H1 (cell line): ENCODE measurements at regions not wholly inside any gene's neighbourhood (a gene's known extent, or its start where the extent isn't known, plus 50 kb on each side); places are given as distances from the start of the nearest gene placed in this dataset.

Experiments
- CTCF ChIA-PET: fragments of 300-600 bp; sonication (Branson Sonifier 250); formaldehyde crosslinking; loops from one replicate; lab custom pipeline; 2021; ENCODE audit not compliant: partially characterized antibody; lab: Charles Lee
- POLR2A ChIA-PET: fragments of 300-600 bp; sonication (Branson Sonifier 250); formaldehyde crosslinking; loops from one replicate; lab custom pipeline; 2021; ENCODE audit warnings: inconsistent platforms; ENCODE audit not compliant: partially characterized antibody; lab: Charles Lee
- DNase-seq, 2 experiments: peaks; one replicate each; pipeline versions ENCODE4 v3.0.0 to v3.0.0-alpha.2; 2010 to 2022; ENCODE audit warnings: low spot score in 2 of 2, low read depth in 1 of 2, mixed read lengths in 1 of 2
- FAIRE-seq: peaks from 2 replicates; lab custom pipeline; 2011; peaks lifted over from hg19 to GRCh38; lab: Jason Lieb, UNC
- H2AFZ ChIP-seq: 2 replicates; pipeline ENCODE4 v1.8.1; 2012; ENCODE audit warnings: low read length, inconsistent platforms
- H2AK5ac ChIP-seq: 2 replicates; pipeline ENCODE4 v1.6.1; 2013; ENCODE audit warnings: low read depth, low read length
- H2BK120ac ChIP-seq: replicated peaks from 2 replicates; pipeline ENCODE3; 2013; ENCODE audit warnings: low read depth, low read length, inconsistent platforms
- H2BK12ac ChIP-seq: 2 replicates; pipeline ENCODE4 v1.6.1; 2013; ENCODE audit warnings: low read depth, low read length
- H2BK15ac ChIP-seq: 2 replicates; pipeline ENCODE4 v1.6.1; 2013; ENCODE audit warnings: low read length
- H2BK20ac ChIP-seq: 2 replicates; pipeline ENCODE4 v1.6.1; 2013; ENCODE audit warnings: low read length
- H2BK5ac ChIP-seq: 2 replicates; pipeline ENCODE4 v1.6.1; 2013; ENCODE audit warnings: low read depth, low read length
- H3K14ac ChIP-seq: 2 replicates; pipeline ENCODE4 v1.6.1; 2013; ENCODE audit warnings: inconsistent platforms; ENCODE audit not compliant: insufficient read length
- H3K18ac ChIP-seq: 2 replicates; pipeline ENCODE4 v1.6.1; 2013; ENCODE audit warnings: low read length; ENCODE audit errors: extremely low read depth
- H3K23ac ChIP-seq: 2 replicates; pipeline ENCODE4 v1.6.1; 2013; ENCODE audit warnings: inconsistent platforms; ENCODE audit not compliant: insufficient read length
- H3K23me2 ChIP-seq: 2 replicates; pipeline ENCODE4 v1.6.1; 2013; ENCODE audit warnings: low read depth, low read length
- H3K27ac ChIP-seq: 2 replicates; pipeline ENCODE4 v1.6.1; 2011; ENCODE audit warnings: low read depth, low read length, inconsistent platforms
- H3K27me3 ChIP-seq, 4 experiments: replicated peaks in 1 of 4; 1 replicate in 1 of 4; 2 replicates in 3 of 4; pipeline versions ENCODE4 v1.6.1 to v1.8.1; 2011 to 2013; ENCODE audit warnings: low read length in 3 of 4, mild to moderate bottlenecking in 3 of 4, inconsistent platforms in 2 of 4, mixed read lengths in 2 of 4, moderate library complexity in 1 of 4; ENCODE audit not compliant: control insufficient read depth in 3 of 4, insufficient read depth in 3 of 4; ENCODE audit errors: extremely low read depth in 1 of 4
- H3K36me3 ChIP-seq, 4 experiments: 2 replicates each; pipeline versions ENCODE4 v1.6.1 to v1.8.1; 2011 to 2013; ENCODE audit warnings: mild to moderate bottlenecking in 4 of 4, low read length in 3 of 4, moderate library complexity in 2 of 4, control low read depth in 1 of 4, inconsistent platforms in 1 of 4; ENCODE audit not compliant: insufficient read depth in 4 of 4, control insufficient read depth in 2 of 4
- H3K4ac ChIP-seq: replicated peaks from 2 replicates; pipeline ENCODE3; 2013; ENCODE audit warnings: low read length, low read depth, mixed read lengths, inconsistent platforms; ENCODE audit not compliant: insufficient read length
- H3K4me1 ChIP-seq, 4 experiments: replicated peaks in 1 of 4; 1 replicate in 1 of 4; 2 replicates in 3 of 4; pipeline versions ENCODE4 v1.6.1 to v1.8.1; 2011 to 2013; ENCODE audit warnings: low read length in 3 of 4, inconsistent platforms in 2 of 4, mixed read lengths in 1 of 4; ENCODE audit not compliant: insufficient read depth in 4 of 4, control insufficient read depth in 3 of 4
- H3K4me2 ChIP-seq, 2 experiments: 2 replicates each; pipeline versions ENCODE4 v1.6.1 to v1.8.1; 2011 to 2013; ENCODE audit warnings: low read depth in 2 of 2, low read length in 2 of 2, control low read depth in 1 of 2, inconsistent platforms in 1 of 2, mild to moderate bottlenecking in 1 of 2; ENCODE audit not compliant: insufficient read depth in 1 of 2
- H3K4me3 ChIP-seq, 4 experiments: fragments of 200-600, 300-600 bp in 1 of 4; sonication (generic), shearing (Covaris generic), sonication (Bioruptor Twin) in 1 of 4; 2 replicates each; pipeline versions ENCODE4 v1.5.1 to v1.8.1; 2011 to 2016; ENCODE audit warnings: low read length in 4 of 4, low read depth in 3 of 4, control low read depth in 2 of 4, inconsistent platforms in 2 of 4, mild to moderate bottlenecking in 2 of 4, mixed read lengths in 1 of 4, moderate library complexity in 1 of 4; ENCODE audit not compliant: insufficient read depth in 2 of 4; ENCODE audit errors: extremely low read depth in 1 of 4
- H3K56ac ChIP-seq: replicated peaks from 2 replicates; pipeline ENCODE3; 2013; ENCODE audit warnings: low read depth, mild to moderate bottlenecking, mixed read lengths, low read length, inconsistent platforms; ENCODE audit not compliant: insufficient read length
- H3K79me1 ChIP-seq: 2 replicates; pipeline ENCODE4 v1.6.1; 2013; ENCODE audit warnings: low read depth, low read length, control low read depth
- H3K79me2 ChIP-seq, 2 experiments: 2 replicates each; pipeline versions ENCODE4 v1.6.1 to v1.8.1; 2012 to 2013; ENCODE audit warnings: low read length in 2 of 2, mild to moderate bottlenecking in 2 of 2, inconsistent platforms in 1 of 2; ENCODE audit not compliant: insufficient read depth in 2 of 2, control insufficient read depth in 1 of 2
- H3K9ac ChIP-seq, 4 experiments: replicated peaks in 1 of 4; 1 replicate in 1 of 4; 2 replicates in 3 of 4; pipeline versions ENCODE4 v1.6.1 to v1.8.1; 2011 to 2013; ENCODE audit warnings: low read depth in 3 of 4, low read length in 3 of 4, control low read depth in 2 of 4, mild to moderate bottlenecking in 2 of 4, moderate library complexity in 2 of 4, inconsistent platforms in 1 of 4; ENCODE audit errors: extremely low read depth in 1 of 4
- H3K9me3 ChIP-seq, 2 experiments: 2 replicates each; pipeline versions ENCODE4 v1.6.1 to v1.8.1; 2012 to 2013; ENCODE audit warnings: mild to moderate bottlenecking in 2 of 2, moderate library complexity in 2 of 2, control low read depth in 1 of 2, inconsistent platforms in 1 of 2, low read depth in 1 of 2, low read length in 1 of 2, mixed read lengths in 1 of 2; ENCODE audit not compliant: insufficient read depth in 2 of 2
- H4K20me1 ChIP-seq, 2 experiments: replicated peaks in 1 of 2; 2 replicates each; pipeline versions ENCODE3 to v1.8.1; 2011 to 2013; ENCODE audit warnings: inconsistent platforms in 2 of 2, low read length in 2 of 2, mild to moderate bottlenecking in 1 of 2; ENCODE audit not compliant: insufficient read depth in 2 of 2, control insufficient read depth in 1 of 2
- H4K5ac ChIP-seq: 2 replicates; pipeline ENCODE4 v1.6.1; 2013; ENCODE audit warnings: low read length, low read depth, mixed read lengths, inconsistent platforms; ENCODE audit not compliant: insufficient read length
- H4K8ac ChIP-seq: 2 replicates; pipeline ENCODE4 v1.8.0; 2013; ENCODE audit warnings: mild to moderate bottlenecking, moderate library complexity, low read length, inconsistent platforms; ENCODE audit not compliant: insufficient read depth; ENCODE audit errors: extremely low read depth
- H4K91ac ChIP-seq: replicated peaks from 2 replicates; pipeline ENCODE3; 2013; ENCODE audit warnings: low read length, mixed read lengths, inconsistent platforms; ENCODE audit not compliant: insufficient read length
- CEBPB ChIP-seq: IDR thresholded peaks from 2 replicates; pipeline ENCODE4 v1.6.1; 2012; ENCODE audit warnings: low read depth, low read length
- CHD1 ChIP-seq: IDR thresholded peaks from 2 replicates; pipeline ENCODE4 v1.6.1; 2012; ENCODE audit warnings: low read depth, low read length, improper control_type of control experiment
- CHD2 ChIP-seq: IDR thresholded peaks from 2 replicates; pipeline ENCODE4 v1.6.1; 2012; ENCODE audit warnings: low read length, improper control_type of control experiment
- HDAC2 ChIP-seq, 2 experiments: fragments of 300-600 bp in 1 of 2; sonication (generic) in 1 of 2; IDR thresholded peaks; 2 replicates each; pipeline ENCODE4 v1.6.1; 2011 to 2012; ENCODE audit warnings: low read depth in 2 of 2, low read length in 2 of 2, mild to moderate bottlenecking in 2 of 2, moderate library complexity in 2 of 2, borderline replicate concordance in 1 of 2, inconsistent platforms in 1 of 2
- KDM4A ChIP-seq: IDR thresholded peaks from one replicate; pipeline ENCODE4 v1.7.1; 2012; ENCODE audit warnings: low read depth, mild to moderate bottlenecking, moderate library complexity, low read length, inconsistent platforms; ENCODE audit not compliant: severe bottlenecking
- MAFK ChIP-seq: IDR thresholded peaks from 2 replicates; pipeline ENCODE4 v1.6.1; 2012; ENCODE audit warnings: low read depth, mild to moderate bottlenecking, improper control_type of control experiment, low read length
- NRF1 ChIP-seq: IDR thresholded peaks from 2 replicates; pipeline ENCODE4 v1.6.1; 2011; ENCODE audit warnings: mild to moderate bottlenecking, low read depth, low read length, improper control_type of control experiment
- RAD21 ChIP-seq, 2 experiments: IDR thresholded peaks in 1 of 2; conservative IDR thresholded peaks in 1 of 2; 2 replicates each; pipeline ENCODE4 v1.6.1; 2011; ENCODE audit warnings: low read depth in 2 of 2, low read length in 2 of 2, improper control_type of control experiment in 1 of 2, inconsistent platforms in 1 of 2, mild to moderate bottlenecking in 1 of 2, moderate library complexity in 1 of 2
- RFX5 ChIP-seq: IDR thresholded peaks from 2 replicates; pipeline ENCODE4 v1.6.1; 2011; ENCODE audit warnings: low read depth, low read length, improper control_type of control experiment, borderline replicate concordance
- RNF2 ChIP-seq: fragments of 200-900, 300-1000 bp; sonication (generic); IDR thresholded peaks from 2 replicates; pipeline ENCODE4 v1.7.1; 2016; ENCODE audit warnings: borderline replicate concordance, low read depth, mild to moderate bottlenecking, antibody characterized with exemption, low read length; ENCODE audit not compliant: poor library complexity, severe bottlenecking; ENCODE audit errors: missing control alignments
- SP4 ChIP-seq: IDR thresholded peaks from 2 replicates; pipeline ENCODE4 v1.6.1; 2012; ENCODE audit warnings: low read length, inconsistent platforms
- YY1 ChIP-seq: IDR thresholded peaks from 2 replicates; pipeline ENCODE4 v1.6.1; 2011; ENCODE audit warnings: low read depth, mild to moderate bottlenecking, low read length
- ZNF274 ChIP-seq: IDR thresholded peaks from 2 replicates; pipeline ENCODE4 v1.7.0; 2012; ENCODE audit warnings: low read length, borderline replicate concordance; ENCODE audit errors: extremely low read depth
- WGBS, 2 experiments: shearing (Covaris generic) in 1 of 2; methylation state at CpG; one replicate each; pipeline versions ENCODE4 v1.1.6 to v1.1.7; 2013 to 2015; ENCODE audit warnings: low lambda C conversion rate in 2 of 2, mixed read lengths in 2 of 2, inconsistent platforms in 1 of 2, low coverage in 1 of 2, missing lambda C conversion rate in 1 of 2; ENCODE audit not compliant: insufficient replicate concordance in 2 of 2, insufficient coverage in 1 of 2, insufficient read length in 1 of 2; ENCODE audit errors: extremely low coverage in 1 of 2, missing lambda C conversion rate in 1 of 2; 5-methylcytosine and 5-hydroxymethylcytosine counted together
- TF ChIP-seq, protein P1 (sequence below): IDR thresholded peaks from 2 replicates; pipeline ENCODE4 v1.6.1; 2011; ENCODE audit warnings: low read depth, mild to moderate bottlenecking, low read length; ENCODE audit not compliant: insufficient read depth

DNA sequence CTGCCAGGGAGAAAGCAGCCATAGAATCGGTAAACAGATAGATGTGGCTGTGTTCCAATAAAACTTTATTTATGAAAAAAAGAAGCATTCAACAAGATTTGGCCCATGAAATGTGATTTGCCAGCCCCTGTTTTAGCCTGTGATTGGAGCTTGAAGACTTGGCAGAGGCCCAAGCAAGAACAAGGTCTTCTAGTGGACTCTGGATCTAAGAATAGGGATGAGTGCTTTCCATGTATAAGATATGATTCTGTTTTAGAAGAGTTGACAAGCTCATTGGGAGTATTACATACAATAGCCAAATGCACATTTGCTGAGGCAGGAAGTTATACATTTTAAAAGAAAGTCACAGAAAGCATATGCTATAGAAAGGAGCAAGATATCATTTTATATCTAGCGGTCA lies 175.6 kb upstream of the LUZP2 start:
- Histone ChIP-seq H3K4me2 (no peak overlapping the region), H3K18ac (no peak overlapping the region), H4K20me1 (no peaks in the 10 kb centered on the region), H2BK5ac (no peak overlapping the region), H3K23ac (no peak overlapping the region), H2BK15ac (no peak overlapping the region), H3K4me1 (0 out of 7 replicates have a peak, but pooled peaks cover 0 to 4% (median 0%) of the 10 kb centered on the region in 4 experiments), H3K9ac (no peak overlapping the region), H3K4me3 (no peak overlapping the region), H3K27ac (no peak overlapping the region), H4K91ac (no peak overlapping the region), H2BK12ac (no peak overlapping the region), H3K27me3 (no peaks in the 10 kb centered on the region), H3K4ac (no peak overlapping the region), H2AFZ (no peak overlapping the region), H3K56ac (no peak overlapping the region), H4K5ac (no peak overlapping the region), H2BK20ac (no peak overlapping the region), H3K14ac (no peak overlapping the region), H2BK120ac (no peak overlapping the region), H4K8ac (no peak overlapping the region), H3K79me2 (no peaks in the 10 kb centered on the region), H3K79me1 (no peaks in the 10 kb centered on the region), H3K23me2 (no peaks in the 10 kb centered on the region), H3K9me3 (no peaks in the 10 kb centered on the region), H2AK5ac (no peak overlapping the region), H3K36me3 (no peaks in the 10 kb centered on the region)
- DNase-seq (no peak), FAIRE-seq (no peak)
- CTCF ChIA-PET = interaction anchor here (0.6 kb wide), 1 partner anchor 61 kb away, joined by 3 read pairs; no protein-coding TSS in a partner anchor
- 92% methylated on average over 2 of the region's 2 CpGs; no CpG with 5 or more reads in 1 of the 2 experiments for WGBS, 2 experiments
- POLR2A ChIA-PET = no interaction called here
- TF ChIP-seq, protein P1, sequence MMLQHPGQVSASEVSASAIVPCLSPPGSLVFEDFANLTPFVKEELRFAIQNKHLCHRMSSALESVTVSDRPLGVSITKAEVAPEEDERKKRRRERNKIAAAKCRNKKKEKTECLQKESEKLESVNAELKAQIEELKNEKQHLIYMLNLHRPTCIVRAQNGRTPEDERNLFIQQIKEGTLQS = no peak
- TF ChIP-seq RFX5 (no peak), CEBPB (no peak), CHD1 (no peak), KDM4A (no peak), RNF2 (no peak), SP4 (no peak), ZNF274 (no peak), MAFK (no peak), YY1 (no peak), HDAC2 (IDR thresholded peaks at IDR 0.05; ENCODE audit: borderline replicate concordance in 1 of 2, low read depth in 2 of 2, low read length in 2 of 2) (no peak), RAD21 (IDR thresholded peaks at IDR 0.05 in 1 of 2, conservative IDR thresholded peaks at IDR 0.05 in 1 of 2; ENCODE audit: low read depth in 2 of 2, low read length in 2 of 2) (no peak), NRF1 (no peak), CHD2 (no peak)
